ENCODE measurements at regions not wholly inside any gene's neighbourhood (a gene's known extent, or its start where the extent isn't known, plus 50 kb on each side); places are given as distances from the start of the nearest gene placed in this dataset.

DNA sequence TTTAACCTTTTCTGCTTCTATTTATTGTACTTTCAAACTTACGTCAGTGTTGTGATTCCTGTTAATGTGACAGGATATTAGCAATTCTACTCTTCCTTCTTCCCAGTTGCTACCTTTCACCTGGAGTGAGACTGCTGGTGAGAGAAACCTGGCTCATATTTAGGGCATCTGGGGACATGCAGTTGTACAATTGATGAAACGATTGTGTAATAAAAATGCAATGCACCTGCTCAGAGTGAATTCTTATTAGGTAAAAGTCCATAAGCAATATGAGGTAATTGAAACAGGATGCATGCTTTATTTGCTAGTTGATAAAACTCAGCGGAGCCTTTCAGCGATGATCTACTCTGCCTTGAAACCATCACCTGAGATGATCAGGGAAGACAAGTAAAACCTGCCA is 116.1 kb upstream of the FBXO33 start:
- Mint-ChIP-seq H3K4me3 (no peak overlapping the region), H3K9me3 (peaks cover 11% of the 10 kb centered on the region; the same call in 2 of the 3 replicates), H3K27ac (no peak overlapping the region), H3K36me3 (ENCODE audit: low read depth) (no peaks in the 10 kb centered on the region), H3K4me1 (no peaks in the 10 kb centered on the region), H3K27me3 (ENCODE audit: insufficient read depth, low read depth, poor library complexity) (no peaks in the 10 kb centered on the region)
- Histone ChIP-seq H3K4me2 (no peak overlapping the region), H3F3A (replicated peaks; ENCODE audit: low read depth) (no peaks in the 10 kb centered on the region), H3K9me2 (ENCODE audit: insufficient read depth) (no peaks in the 10 kb centered on the region), H3K27me3 (ENCODE audit: insufficient read depth) (no peaks in the 10 kb centered on the region), H2AFZ (no peak overlapping the region), H3K79me2 (replicated peaks; ENCODE audit: insufficient read depth) (no peaks in the 10 kb centered on the region), H3K27ac (ENCODE audit: low read depth) (no peak overlapping the region), H3K36me3 (ENCODE audit: insufficient read depth) (no peaks in the 10 kb centered on the region), H3K4me3 (no peak overlapping the region), H4K20me1 (replicated peaks; ENCODE audit: insufficient read depth) (no peaks in the 10 kb centered on the region), H3K4me1 (ENCODE audit: insufficient read depth) (no peaks in the 10 kb centered on the region)
- no peak for TF ChIP-seq ZNF331 (CRISPR knock-in tag; IDR thresholded peaks at IDR 0.05; ENCODE audit: low read depth)
- TF ChIP-seq EZH2phosphoT487 (IDR thresholded peaks at IDR 0.05; ENCODE audit: unreplicated experiment) = no peak
- no peak for TF ChIP-seq EZH2 (IDR thresholded peaks at IDR 0.05; ENCODE audit: low read depth, unreplicated experiment)
- no peak for DNase-seq (ENCODE audit: low spot score)
- no peak for ATAC-seq

DNA sequence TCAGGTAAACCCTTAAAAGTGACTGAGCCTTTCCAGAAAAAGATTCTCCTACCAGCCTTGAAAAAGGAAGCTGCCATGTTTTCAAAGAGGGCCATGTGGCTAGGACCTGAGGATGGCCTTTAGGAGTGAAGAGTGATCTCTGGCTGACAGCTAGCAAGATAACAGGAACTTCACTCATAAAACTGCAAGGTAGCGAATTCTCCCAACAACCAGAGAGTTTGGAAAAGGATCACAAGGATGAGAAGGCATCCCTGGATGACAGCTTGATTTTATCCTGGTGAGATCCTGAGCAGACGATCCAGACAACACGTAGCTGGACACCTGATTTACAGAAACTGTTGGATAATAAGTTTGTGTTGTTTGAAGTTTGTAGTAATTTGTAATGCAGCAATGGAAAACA is 115.6 kb upstream of the FBXO33 start:
- Histone ChIP-seq H3K4me2 (no peak overlapping the region), H3K27ac (ENCODE audit: low read depth) (no peak overlapping the region), H4K20me1 (replicated peaks; ENCODE audit: insufficient read depth) (no peaks in the 10 kb centered on the region), H3F3A (replicated peaks; ENCODE audit: low read depth) (no peaks in the 10 kb centered on the region), H3K4me3 (no peak overlapping the region), H3K4me1 (ENCODE audit: insufficient read depth) (no peaks in the 10 kb centered on the region), H3K36me3 (ENCODE audit: insufficient read depth) (no peaks in the 10 kb centered on the region), H3K9me2 (ENCODE audit: insufficient read depth) (no peaks in the 10 kb centered on the region), H2AFZ (no peak overlapping the region), H3K27me3 (ENCODE audit: insufficient read depth) (no peaks in the 10 kb centered on the region), H3K79me2 (replicated peaks; ENCODE audit: insufficient read depth) (no peaks in the 10 kb centered on the region)
- DNase-seq (ENCODE audit: low spot score) (no peak), ATAC-seq (no peak)
- no peaks in the 10 kb centered on the region for H3K36me3 Mint-ChIP-seq (ENCODE audit: low read depth)
- H3K4me3 Mint-ChIP-seq = no peak overlapping the region
- no peaks in the 10 kb centered on the region for H3K4me1 Mint-ChIP-seq
- H3K27me3 Mint-ChIP-seq (ENCODE audit: insufficient read depth, low read depth, poor library complexity) = no peaks in the 10 kb centered on the region
- no peak overlapping the region for H3K27ac Mint-ChIP-seq
- H3K9me3 Mint-ChIP-seq = peaks cover 11% of the 10 kb centered on the region; the same call in 2 of the 3 replicates
- TF ChIP-seq JUNB (IDR thresholded peaks at IDR 0.05; ENCODE audit: unreplicated experiment) (no peak), STAT1 (IDR thresholded peaks at IDR 0.05; ENCODE audit: unreplicated experiment) (no peak), NANOG (IDR thresholded peaks at IDR 0.05; ENCODE audit: borderline replicate concordance) (no peak), POLR2AphosphoS5 (IDR thresholded peaks at IDR 0.05; ENCODE audit: low read depth) (no peak), ZNF114 (CRISPR knock-in tag; IDR thresholded peaks at IDR 0.05) (no peak), EZH2phosphoT487 (IDR thresholded peaks at IDR 0.05; ENCODE audit: unreplicated experiment) (no peak), EZH2 (IDR thresholded peaks at IDR 0.05; ENCODE audit: low read depth, unreplicated experiment) (no peak), CREB1 (CRISPR knock-in tag; IDR thresholded peaks at IDR 0.05; ENCODE audit: low read depth) (no peak)
- TF ChIP-seq, protein P1, sequence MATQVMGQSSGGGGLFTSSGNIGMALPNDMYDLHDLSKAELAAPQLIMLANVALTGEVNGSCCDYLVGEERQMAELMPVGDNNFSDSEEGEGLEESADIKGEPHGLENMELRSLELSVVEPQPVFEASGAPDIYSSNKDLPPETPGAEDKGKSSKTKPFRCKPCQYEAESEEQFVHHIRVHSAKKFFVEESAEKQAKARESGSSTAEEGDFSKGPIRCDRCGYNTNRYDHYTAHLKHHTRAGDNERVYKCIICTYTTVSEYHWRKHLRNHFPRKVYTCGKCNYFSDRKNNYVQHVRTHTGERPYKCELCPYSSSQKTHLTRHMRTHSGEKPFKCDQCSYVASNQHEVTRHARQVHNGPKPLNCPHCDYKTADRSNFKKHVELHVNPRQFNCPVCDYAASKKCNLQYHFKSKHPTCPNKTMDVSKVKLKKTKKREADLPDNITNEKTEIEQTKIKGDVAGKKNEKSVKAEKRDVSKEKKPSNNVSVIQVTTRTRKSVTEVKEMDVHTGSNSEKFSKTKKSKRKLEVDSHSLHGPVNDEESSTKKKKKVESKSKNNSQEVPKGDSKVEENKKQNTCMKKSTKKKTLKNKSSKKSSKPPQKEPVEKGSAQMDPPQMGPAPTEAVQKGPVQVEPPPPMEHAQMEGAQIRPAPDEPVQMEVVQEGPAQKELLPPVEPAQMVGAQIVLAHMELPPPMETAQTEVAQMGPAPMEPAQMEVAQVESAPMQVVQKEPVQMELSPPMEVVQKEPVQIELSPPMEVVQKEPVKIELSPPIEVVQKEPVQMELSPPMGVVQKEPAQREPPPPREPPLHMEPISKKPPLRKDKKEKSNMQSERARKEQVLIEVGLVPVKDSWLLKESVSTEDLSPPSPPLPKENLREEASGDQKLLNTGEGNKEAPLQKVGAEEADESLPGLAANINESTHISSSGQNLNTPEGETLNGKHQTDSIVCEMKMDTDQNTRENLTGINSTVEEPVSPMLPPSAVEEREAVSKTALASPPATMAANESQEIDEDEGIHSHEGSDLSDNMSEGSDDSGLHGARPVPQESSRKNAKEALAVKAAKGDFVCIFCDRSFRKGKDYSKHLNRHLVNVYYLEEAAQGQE (IDR thresholded peaks at IDR 0.05; ENCODE audit: unreplicated experiment) = no peak
- TF ChIP-seq, protein P2, sequence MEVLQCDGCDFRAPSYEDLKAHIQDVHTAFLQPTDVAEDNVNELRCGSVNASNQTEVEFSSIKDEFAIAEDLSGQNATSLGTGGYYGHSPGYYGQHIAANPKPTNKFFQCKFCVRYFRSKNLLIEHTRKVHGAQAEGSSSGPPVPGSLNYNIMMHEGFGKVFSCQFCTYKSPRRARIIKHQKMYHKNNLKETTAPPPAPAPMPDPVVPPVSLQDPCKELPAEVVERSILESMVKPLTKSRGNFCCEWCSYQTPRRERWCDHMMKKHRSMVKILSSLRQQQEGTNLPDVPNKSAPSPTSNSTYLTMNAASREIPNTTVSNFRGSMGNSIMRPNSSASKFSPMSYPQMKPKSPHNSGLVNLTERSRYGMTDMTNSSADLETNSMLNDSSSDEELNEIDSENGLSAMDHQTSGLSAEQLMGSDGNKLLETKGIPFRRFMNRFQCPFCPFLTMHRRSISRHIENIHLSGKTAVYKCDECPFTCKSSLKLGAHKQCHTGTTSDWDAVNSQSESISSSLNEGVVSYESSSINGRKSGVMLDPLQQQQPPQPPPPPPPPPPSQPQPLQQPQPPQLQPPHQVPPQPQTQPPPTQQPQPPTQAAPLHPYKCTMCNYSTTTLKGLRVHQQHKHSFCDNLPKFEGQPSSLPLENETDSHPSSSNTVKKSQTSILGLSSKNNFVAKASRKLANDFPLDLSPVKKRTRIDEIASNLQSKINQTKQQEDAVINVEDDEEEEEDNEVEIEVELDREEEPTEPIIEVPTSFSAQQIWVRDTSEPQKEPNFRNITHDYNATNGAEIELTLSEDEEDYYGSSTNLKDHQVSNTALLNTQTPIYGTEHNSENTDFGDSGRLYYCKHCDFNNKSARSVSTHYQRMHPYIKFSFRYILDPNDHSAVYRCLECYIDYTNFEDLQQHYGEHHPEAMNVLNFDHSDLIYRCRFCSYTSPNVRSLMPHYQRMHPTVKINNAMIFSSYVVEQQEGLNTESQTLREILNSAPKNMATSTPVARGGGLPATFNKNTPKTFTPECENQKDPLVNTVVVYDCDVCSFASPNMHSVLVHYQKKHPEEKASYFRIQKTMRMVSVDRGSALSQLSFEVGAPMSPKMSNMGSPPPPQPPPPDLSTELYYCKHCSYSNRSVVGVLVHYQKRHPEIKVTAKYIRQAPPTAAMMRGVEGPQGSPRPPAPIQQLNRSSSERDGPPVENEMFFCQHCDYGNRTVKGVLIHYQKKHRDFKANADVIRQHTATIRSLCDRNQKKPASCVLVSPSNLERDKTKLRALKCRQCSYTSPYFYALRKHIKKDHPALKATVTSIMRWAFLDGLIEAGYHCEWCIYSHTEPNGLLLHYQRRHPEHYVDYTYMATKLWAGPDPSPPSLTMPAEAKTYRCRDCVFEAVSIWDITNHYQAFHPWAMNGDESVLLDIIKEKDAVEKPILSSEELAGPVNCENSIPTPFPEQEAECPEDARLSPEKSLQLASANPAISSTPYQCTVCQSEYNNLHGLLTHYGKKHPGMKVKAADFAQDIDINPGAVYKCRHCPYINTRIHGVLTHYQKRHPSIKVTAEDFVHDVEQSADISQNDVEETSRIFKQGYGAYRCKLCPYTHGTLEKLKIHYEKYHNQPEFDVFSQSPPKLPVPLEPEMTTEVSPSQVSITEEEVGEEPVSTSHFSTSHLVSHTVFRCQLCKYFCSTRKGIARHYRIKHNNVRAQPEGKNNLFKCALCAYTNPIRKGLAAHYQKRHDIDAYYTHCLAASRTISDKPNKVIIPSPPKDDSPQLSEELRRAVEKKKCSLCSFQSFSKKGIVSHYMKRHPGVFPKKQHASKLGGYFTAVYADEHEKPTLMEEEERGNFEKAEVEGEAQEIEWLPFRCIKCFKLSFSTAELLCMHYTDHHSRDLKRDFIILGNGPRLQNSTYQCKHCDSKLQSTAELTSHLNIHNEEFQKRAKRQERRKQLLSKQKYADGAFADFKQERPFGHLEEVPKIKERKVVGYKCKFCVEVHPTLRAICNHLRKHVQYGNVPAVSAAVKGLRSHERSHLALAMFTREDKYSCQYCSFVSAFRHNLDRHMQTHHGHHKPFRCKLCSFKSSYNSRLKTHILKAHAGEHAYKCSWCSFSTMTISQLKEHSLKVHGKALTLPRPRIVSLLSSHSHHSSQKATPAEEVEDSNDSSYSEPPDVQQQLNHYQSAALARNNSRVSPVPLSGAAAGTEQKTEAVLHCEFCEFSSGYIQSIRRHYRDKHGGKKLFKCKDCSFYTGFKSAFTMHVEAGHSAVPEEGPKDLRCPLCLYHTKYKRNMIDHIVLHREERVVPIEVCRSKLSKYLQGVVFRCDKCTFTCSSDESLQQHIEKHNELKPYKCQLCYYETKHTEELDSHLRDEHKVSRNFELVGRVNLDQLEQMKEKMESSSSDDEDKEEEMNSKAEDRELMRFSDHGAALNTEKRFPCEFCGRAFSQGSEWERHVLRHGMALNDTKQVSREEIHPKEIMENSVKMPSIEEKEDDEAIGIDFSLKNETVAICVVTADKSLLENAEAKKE (CRISPR knock-in tag; IDR thresholded peaks at IDR 0.05) = no peak
- TF ChIP-seq, protein P3, sequence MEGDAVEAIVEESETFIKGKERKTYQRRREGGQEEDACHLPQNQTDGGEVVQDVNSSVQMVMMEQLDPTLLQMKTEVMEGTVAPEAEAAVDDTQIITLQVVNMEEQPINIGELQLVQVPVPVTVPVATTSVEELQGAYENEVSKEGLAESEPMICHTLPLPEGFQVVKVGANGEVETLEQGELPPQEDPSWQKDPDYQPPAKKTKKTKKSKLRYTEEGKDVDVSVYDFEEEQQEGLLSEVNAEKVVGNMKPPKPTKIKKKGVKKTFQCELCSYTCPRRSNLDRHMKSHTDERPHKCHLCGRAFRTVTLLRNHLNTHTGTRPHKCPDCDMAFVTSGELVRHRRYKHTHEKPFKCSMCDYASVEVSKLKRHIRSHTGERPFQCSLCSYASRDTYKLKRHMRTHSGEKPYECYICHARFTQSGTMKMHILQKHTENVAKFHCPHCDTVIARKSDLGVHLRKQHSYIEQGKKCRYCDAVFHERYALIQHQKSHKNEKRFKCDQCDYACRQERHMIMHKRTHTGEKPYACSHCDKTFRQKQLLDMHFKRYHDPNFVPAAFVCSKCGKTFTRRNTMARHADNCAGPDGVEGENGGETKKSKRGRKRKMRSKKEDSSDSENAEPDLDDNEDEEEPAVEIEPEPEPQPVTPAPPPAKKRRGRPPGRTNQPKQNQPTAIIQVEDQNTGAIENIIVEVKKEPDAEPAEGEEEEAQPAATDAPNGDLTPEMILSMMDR (conservative IDR thresholded peaks at IDR 0.05; ENCODE audit: low read depth in 2 of 2) = no peak

Data from GM23338 (cell line).